Non-pigmented ciliary epithelial cell (primary cell): ENCODE measurements at regions not wholly inside any gene's neighbourhood (a gene's known extent, or its start where the extent isn't known, plus 50 kb on each side); places are given as distances from the start of the nearest gene placed in this dataset.
"Not testable (repeated sequence)": the region's sequence is repeated elsewhere in the genome, so short reads cannot be mapped to it uniquely, and the experiment has no call there.

Experiments used
- DNase-seq: peaks from one replicate; pipeline ENCODE4 v3.0.0-alpha.2; 2010; ENCODE audit warnings: low read depth

GRCh38 chr14:26655128-26655527, 57.3 kb upstream of the NOVA1 start:
- DNase-seq: no peak

GRCh38 chr14:26663506-26663905, 65.7 kb upstream of the NOVA1 start:
- DNase-seq: no peak

GRCh38 chr14:26678732-26679420, 81.0 kb upstream of the NOVA1 start:
- not testable (repeated sequence) for DNase-seq

- no peak for DNase-seq
Measured at GRCh38 chr14:26685401-26685800, 87.6 kb upstream of the NOVA1 start.

- no peak for DNase-seq
Measured at GRCh38 chr14:26687301-26687837, 89.5 kb upstream of the NOVA1 start.

- no peak for DNase-seq
Measured at GRCh38 chr14:26694521-26694920, 96.7 kb upstream of the NOVA1 start.

GRCh38 chr14:26702721-26703230, 104.9 kb upstream of the NOVA1 start:
- DNase-seq: peak; percentile 17

- DNase-seq: no peak
Measured at GRCh38 chr14:26703686-26704366, 106.0 kb upstream of the NOVA1 start.

GRCh38 chr14:26707234-26707633, 109.4 kb upstream of the NOVA1 start:
- no peak for DNase-seq

- peak; percentile 11 for DNase-seq
Measured at GRCh38 chr14:26709019-26709418, 111.2 kb upstream of the NOVA1 start.

GRCh38 chr14:26719514-26719913, 121.7 kb upstream of the NOVA1 start:
- peak; percentile 48 for DNase-seq

GRCh38 chr14:26722258-26722657, 124.4 kb upstream of the NOVA1 start:
- no peak for DNase-seq

- DNase-seq: peak; percentile 13
Measured at GRCh38 chr14:26729851-26730250, 132.0 kb upstream of the NOVA1 start.

- DNase-seq: no peak
Measured at GRCh38 chr14:26730929-26731618, 133.2 kb upstream of the NOVA1 start.

GRCh38 chr14:26735811-26736210, 138.0 kb upstream of the NOVA1 start:
- no peak for DNase-seq

- DNase-seq: no peak
Measured at GRCh38 chr14:26738571-26738970, 140.7 kb upstream of the NOVA1 start.

GRCh38 chr14:26741711-26742212, 143.9 kb upstream of the NOVA1 start:
- DNase-seq: no peak

- DNase-seq: no peak
Measured at GRCh38 chr14:26743284-26743683, 145.5 kb upstream of the NOVA1 start.

- no peak for DNase-seq
Measured at GRCh38 chr14:26744903-26745302, 147.1 kb upstream of the NOVA1 start.

- DNase-seq: no peak
Measured at GRCh38 chr14:26761532-26761931, 163.7 kb upstream of the NOVA1 start.

- DNase-seq: no peak
Measured at GRCh38 chr14:26765301-26765700, 167.5 kb upstream of the NOVA1 start.

GRCh38 chr14:26765768-26766520, 168.1 kb upstream of the NOVA1 start:
- no peak for DNase-seq
